ENCODE measurements at regions not wholly inside any gene's neighbourhood (a gene's known extent, or its start where the extent isn't known, plus 50 kb on each side); places are given as distances from the start of the nearest gene placed in this dataset.

- Histone ChIP-seq H3K27me3 (ENCODE audit: control insufficient read depth in 3 of 3, insufficient read depth in 3 of 3, low read length in 2 of 3) (no peaks in the 10 kb centered on the region), H3K4me3 (no peak overlapping the region), H3K36me3 (ENCODE audit: control insufficient read depth in 4 of 4, insufficient read depth in 4 of 4, low read length in 4 of 4) (no peaks in the 10 kb centered on the region), H3K9ac (ENCODE audit: insufficient read depth in 1 of 2, low read length in 2 of 2) (no peak overlapping the region), H3K4me1 (ENCODE audit: control insufficient read depth in 5 of 5, insufficient read depth in 5 of 5, low read length in 5 of 5) (peaks cover 0 to 15% (median 0%) of the 10 kb centered on the region in 5 donors), H3K27ac (ENCODE audit: low read depth in 1 of 2, low read length in 1 of 2) (no peak overlapping the region), H3K9me3 (ENCODE audit: control insufficient read depth in 4 of 4, insufficient read depth in 3 of 4, low read length in 3 of 4) (peaks cover 0 to 4% (median 0%) of the 10 kb centered on the region in 4 donors)
- no peak for ATAC-seq (ENCODE audit: insufficient read depth, low FRiP score)
- WGBS, 2 donors: 90% methylated on average over 2 of the region's 2 CpGs
- no peak for DNase-seq
- TF ChIP-seq CTCF (IDR thresholded peaks at IDR 0.05; ENCODE audit: control extremely low read depth, extremely low read depth): no peak
Measured at GRCh38 chr7:50835156-50835555, 52.5 kb upstream of the GRB10 start.

- H3K9ac ChIP-seq (ENCODE audit: insufficient read depth in 1 of 2, low read length in 2 of 2): no peak overlapping the region
- no peaks in the 10 kb centered on the region for H3K36me3 ChIP-seq (ENCODE audit: control insufficient read depth in 4 of 4, insufficient read depth in 4 of 4, low read length in 4 of 4)
- TF ChIP-seq CTCF (IDR thresholded peaks at IDR 0.05; ENCODE audit: control extremely low read depth, extremely low read depth): no peak
- peaks cover 0 to 15% (median 0%) of the 10 kb centered on the region in 5 donors for H3K4me1 ChIP-seq (ENCODE audit: control insufficient read depth in 5 of 5, insufficient read depth in 5 of 5, low read length in 5 of 5)
- no peak overlapping the region for H3K4me3 ChIP-seq
- 91 to 93% methylated on average over 6 of the region's 6 CpGs for WGBS, 2 donors
- no peak overlapping the region for H3K27ac ChIP-seq (ENCODE audit: low read depth in 1 of 2, low read length in 1 of 2)
- H3K27me3 ChIP-seq (ENCODE audit: control insufficient read depth in 3 of 3, insufficient read depth in 3 of 3, low read length in 2 of 3): no peaks in the 10 kb centered on the region
- no peak for DNase-seq
- ATAC-seq (ENCODE audit: insufficient read depth, low FRiP score): no peak
- peaks cover 0 to 4% (median 0%) of the 10 kb centered on the region in 4 donors for H3K9me3 ChIP-seq (ENCODE audit: control insufficient read depth in 4 of 4, insufficient read depth in 3 of 4, low read length in 3 of 4)
Measured at GRCh38 chr7:50834679-50835078, 52.0 kb upstream of the GRB10 start.

DNA sequence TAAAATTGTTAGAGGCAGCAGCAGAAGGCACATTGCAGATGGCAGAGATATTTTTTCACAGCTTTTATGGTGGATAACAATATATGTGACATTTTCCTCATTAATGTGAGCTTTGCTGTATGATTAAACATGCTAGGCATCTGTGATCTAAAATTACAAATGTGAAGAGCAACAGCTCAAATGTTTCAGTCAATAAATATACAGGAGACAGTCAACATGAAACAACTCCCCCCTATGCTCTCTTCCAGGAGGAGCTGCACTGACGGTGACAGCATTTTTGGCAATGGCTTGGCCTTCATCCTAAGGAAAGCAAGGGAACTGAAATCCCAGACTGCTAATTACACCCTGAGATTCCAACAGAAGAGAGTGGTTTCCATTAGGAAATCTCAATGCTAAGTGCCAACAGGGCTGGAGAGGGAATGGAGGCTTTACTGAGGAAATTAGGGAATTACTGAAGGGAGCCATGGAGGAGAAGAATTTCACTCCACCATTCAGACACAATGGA is 51.4 kb upstream of the GRB10 start:
- H3K4me3 ChIP-seq: no peak overlapping the region
- H3K36me3 ChIP-seq (ENCODE audit: control insufficient read depth in 4 of 4, insufficient read depth in 4 of 4, low read length in 4 of 4): no peaks in the 10 kb centered on the region
- no peak overlapping the region for H3K27ac ChIP-seq (ENCODE audit: low read depth in 1 of 2, low read length in 1 of 2)
- no peak overlapping the region for H3K9ac ChIP-seq (ENCODE audit: insufficient read depth in 1 of 2, low read length in 2 of 2)
- H3K4me1 ChIP-seq (ENCODE audit: control insufficient read depth in 5 of 5, insufficient read depth in 5 of 5, low read length in 5 of 5): peaks cover 0 to 15% (median 0%) of the 10 kb centered on the region in 5 donors
- 82 to 92% methylated on average over 1 of the region's 1 CpG for WGBS, 2 donors
- DNase-seq (no peak), ATAC-seq (ENCODE audit: insufficient read depth, low FRiP score) (no peak)
- H3K27me3 ChIP-seq (ENCODE audit: control insufficient read depth in 3 of 3, insufficient read depth in 3 of 3, low read length in 2 of 3): no peaks in the 10 kb centered on the region
- peaks cover 0 to 4% (median 0%) of the 10 kb centered on the region in 4 donors for H3K9me3 ChIP-seq (ENCODE audit: control insufficient read depth in 4 of 4, insufficient read depth in 3 of 4, low read length in 3 of 4)
- TF ChIP-seq CTCF (IDR thresholded peaks at IDR 0.05; ENCODE audit: control extremely low read depth, extremely low read depth): no peak

- peaks cover 0 to 4% (median 0%) of the 10 kb centered on the region in 4 donors for H3K9me3 ChIP-seq (ENCODE audit: control insufficient read depth in 4 of 4, insufficient read depth in 3 of 4, low read length in 3 of 4)
- H3K4me1 ChIP-seq (ENCODE audit: control insufficient read depth in 5 of 5, insufficient read depth in 5 of 5, low read length in 5 of 5): peaks cover 0 to 4% (median 0%) of the 10 kb centered on the region in 5 donors
- DNase-seq: no peak
- H3K36me3 ChIP-seq (ENCODE audit: control insufficient read depth in 4 of 4, insufficient read depth in 4 of 4, low read length in 4 of 4): no peaks in the 10 kb centered on the region
- TF ChIP-seq CTCF (IDR thresholded peaks at IDR 0.05; ENCODE audit: control extremely low read depth, extremely low read depth): no peak
- 33 to 46% methylated on average over 3 of the region's 3 CpGs for WGBS, 2 donors
- no peaks in the 10 kb centered on the region for H3K27me3 ChIP-seq (ENCODE audit: control insufficient read depth in 3 of 3, insufficient read depth in 3 of 3, low read length in 2 of 3)
- no peak for ATAC-seq (ENCODE audit: insufficient read depth, low FRiP score)
- H3K9ac ChIP-seq (ENCODE audit: insufficient read depth in 1 of 2, low read length in 2 of 2): no peak overlapping the region
- no peak overlapping the region for H3K27ac ChIP-seq (ENCODE audit: low read depth in 1 of 2, low read length in 1 of 2)
- no peak overlapping the region for H3K4me3 ChIP-seq
Measured at GRCh38 chr7:50832744-50833143, 50.0 kb upstream of the GRB10 start.
